ENCODE measurements at regions not wholly inside any gene's neighbourhood (a gene's known extent, or its start where the extent isn't known, plus 50 kb on each side); places are given as distances from the start of the nearest gene placed in this dataset.
"Not testable (repeated sequence)": the region's sequence is repeated elsewhere in the genome, so short reads cannot be mapped to it uniquely, and the experiment has no call there.

GRCh38 chr6:27736686-27737085, 175.5 kb downstream of the OR2B2 start:
- DNase-seq (ENCODE audit: low read depth): no peak

- DNase-seq (ENCODE audit: low read depth): no peak
Observed at GRCh38 chr6:27728442-27728841, 183.8 kb downstream of the OR2B2 start.

- peak; percentile 75 for DNase-seq (ENCODE audit: low read depth)
Observed at GRCh38 chr6:27726619-27727023, 185.6 kb downstream of the OR2B2 start.

GRCh38 chr6:27720607-27721580, 191.3 kb downstream of the OR2B2 start:
- DNase-seq (ENCODE audit: low read depth): peak; percentile 84

- peak; percentile 63 for DNase-seq (ENCODE audit: low read depth)
Observed at GRCh38 chr6:27719039-27719438, 193.2 kb downstream of the OR2B2 start.

- no peak for DNase-seq (ENCODE audit: low read depth)
Observed at GRCh38 chr6:27706431-27706830, 205.8 kb downstream of the OR2B2 start.

- DNase-seq (ENCODE audit: low read depth): no peak
Observed at GRCh38 chr6:27700337-27700736, 211.9 kb downstream of the OR2B2 start.

GRCh38 chr6:27694547-27694874, 217.7 kb downstream of the OR2B2 start:
- no peak for DNase-seq (ENCODE audit: low read depth)

- DNase-seq (ENCODE audit: low read depth): peak; percentile 37
Observed at GRCh38 chr6:27693766-27694546, 218.2 kb downstream of the OR2B2 start.

- DNase-seq (ENCODE audit: low read depth): not testable (repeated sequence)
Observed at GRCh38 chr6:27692133-27692532, 219.2 kb upstream of the ZNF184 start.

- peak; percentile 93 for DNase-seq (ENCODE audit: low read depth)
Observed at GRCh38 chr6:27688014-27688586, 215.2 kb upstream of the ZNF184 start.

- peak; percentile 87 for DNase-seq (ENCODE audit: low read depth)
Observed at GRCh38 chr6:27687154-27688013, 214.5 kb upstream of the ZNF184 start.

GRCh38 chr6:27685279-27685678, 212.4 kb upstream of the ZNF184 start:
- no peak for DNase-seq (ENCODE audit: low read depth)

GRCh38 chr6:27684264-27685211, 211.6 kb upstream of the ZNF184 start:
- DNase-seq (ENCODE audit: low read depth): peak; percentile 95

GRCh38 chr6:27679964-27680694, 207.2 kb upstream of the ZNF184 start:
- no peak for DNase-seq (ENCODE audit: low read depth)

GRCh38 chr6:27679308-27679963, 206.5 kb upstream of the ZNF184 start:
- DNase-seq (ENCODE audit: low read depth): no peak

GRCh38 chr6:27678469-27678868, 205.6 kb upstream of the ZNF184 start:
- no peak for DNase-seq (ENCODE audit: low read depth)

GRCh38 chr6:27674882-27675281, 202.0 kb upstream of the ZNF184 start:
- DNase-seq (ENCODE audit: low read depth): no peak

GRCh38 chr6:27672113-27672799, 199.4 kb upstream of the ZNF184 start:
- DNase-seq (ENCODE audit: low read depth): peak; percentile 90

Measured in ELR (cell line).